ENCODE measurements at regions not wholly inside any gene's neighbourhood (a gene's known extent, or its start where the extent isn't known, plus 50 kb on each side); places are given as distances from the start of the nearest gene placed in this dataset.
"Not testable (repeated sequence)": the region's sequence is repeated elsewhere in the genome, so short reads cannot be mapped to it uniquely, and the experiment has no call there.

GRCh38 chr1:99497690-99498089 is 148.2 kb upstream of the PALMD start:
- no peak for DNase-seq (ENCODE audit: low read depth in 4 of 4, low spot score in 1 of 4)

GRCh38 chr1:99500541-99500940 is 145.4 kb upstream of the PALMD start:
- DNase-seq (ENCODE audit: low read depth in 4 of 4, low spot score in 1 of 4), result no peak

GRCh38 chr1:99501871-99502270 is 144.0 kb upstream of the PALMD start:
- no peak for DNase-seq (ENCODE audit: low read depth in 4 of 4, low spot score in 1 of 4)

- DNase-seq (ENCODE audit: low read depth in 4 of 4, low spot score in 1 of 4), result no peak
These were observed 143.5 kb upstream of the PALMD start for GRCh38 chr1:99502400-99502799.

GRCh38 chr1:99503276-99503747 is 142.6 kb upstream of the PALMD start:
- no peak for DNase-seq (ENCODE audit: low read depth in 4 of 4, low spot score in 1 of 4)

- no peak for DNase-seq (ENCODE audit: low read depth in 4 of 4, low spot score in 1 of 4)
These were observed 141.6 kb upstream of the PALMD start for GRCh38 chr1:99504287-99504686.

- DNase-seq (ENCODE audit: low read depth in 4 of 4, low spot score in 1 of 4), result no peak
These were observed 139.3 kb upstream of the PALMD start for GRCh38 chr1:99506631-99507030.

- not testable (repeated sequence) for DNase-seq (ENCODE audit: low read depth in 4 of 4, low spot score in 1 of 4)
These were observed 138.5 kb upstream of the PALMD start for GRCh38 chr1:99507446-99507845.

- no peak for DNase-seq (ENCODE audit: low read depth in 4 of 4, low spot score in 1 of 4)
These were observed 137.8 kb upstream of the PALMD start for GRCh38 chr1:99507906-99508732.

GRCh38 chr1:99508733-99509445 is 137.0 kb upstream of the PALMD start:
- not testable (repeated sequence) for DNase-seq (ENCODE audit: low read depth in 4 of 4, low spot score in 1 of 4)

- DNase-seq (ENCODE audit: low read depth in 4 of 4, low spot score in 1 of 4), result not testable (repeated sequence)
These were observed 130.9 kb upstream of the PALMD start for GRCh38 chr1:99514823-99515552.

GRCh38 chr1:99516141-99516540 is 129.8 kb upstream of the PALMD start:
- no peak for DNase-seq (ENCODE audit: low read depth in 4 of 4, low spot score in 1 of 4)

GRCh38 chr1:99520121-99520520 is 125.8 kb upstream of the PALMD start:
- DNase-seq (ENCODE audit: low read depth in 4 of 4, low spot score in 1 of 4), result no peak

- DNase-seq (ENCODE audit: low read depth in 4 of 4, low spot score in 1 of 4), result no peak
These were observed 120.6 kb upstream of the PALMD start for GRCh38 chr1:99525331-99525730.

GRCh38 chr1:99527078-99527477 is 118.8 kb upstream of the PALMD start:
- DNase-seq (ENCODE audit: low read depth in 4 of 4, low spot score in 1 of 4), result no peak

GRCh38 chr1:99527545-99527944 is 118.4 kb upstream of the PALMD start:
- DNase-seq (ENCODE audit: low read depth in 4 of 4, low spot score in 1 of 4), result no peak

GRCh38 chr1:99529002-99529401 is 116.9 kb upstream of the PALMD start:
- no peak for DNase-seq (ENCODE audit: low read depth in 4 of 4, low spot score in 1 of 4)

- DNase-seq (ENCODE audit: low read depth in 4 of 4, low spot score in 1 of 4), result no peak
These were observed 114.2 kb upstream of the PALMD start for GRCh38 chr1:99531578-99532275.

GRCh38 chr1:99532276-99532580 is 113.7 kb upstream of the PALMD start:
- DNase-seq (ENCODE audit: low read depth in 4 of 4, low spot score in 1 of 4), result no peak

GRCh38 chr1:99533909-99534637 is 111.8 kb upstream of the PALMD start:
- DNase-seq (ENCODE audit: low read depth in 4 of 4, low spot score in 1 of 4), result no peak

- DNase-seq (ENCODE audit: low read depth in 4 of 4, low spot score in 1 of 4), result no peak
These were observed 111.3 kb upstream of the PALMD start for GRCh38 chr1:99534638-99534930.
